ENCODE measurements at regions not wholly inside any gene's neighbourhood (a gene's known extent, or its start where the extent isn't known, plus 50 kb on each side); places are given as distances from the start of the nearest gene placed in this dataset.

DNA sequence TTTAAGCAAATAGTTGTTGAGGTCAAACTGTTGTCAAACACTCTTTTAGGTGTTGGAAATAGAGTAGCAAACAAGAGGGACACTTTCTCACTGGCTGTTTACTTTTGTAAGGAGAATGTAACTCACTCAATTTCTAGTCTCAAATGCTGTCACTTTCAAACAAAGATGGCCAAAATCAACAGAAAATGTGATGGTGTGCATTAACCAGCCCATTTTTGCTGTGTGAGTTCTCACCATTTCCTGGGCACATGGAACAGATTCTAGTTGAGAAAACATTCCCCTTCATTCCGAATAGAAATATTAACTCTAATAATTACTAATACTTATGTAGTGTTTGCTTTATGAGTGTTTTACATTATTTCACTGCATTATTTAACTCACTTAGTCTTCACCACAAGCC is 128.2 kb upstream of the XYLT1 start:
- TF ChIP-seq, protein P1, sequence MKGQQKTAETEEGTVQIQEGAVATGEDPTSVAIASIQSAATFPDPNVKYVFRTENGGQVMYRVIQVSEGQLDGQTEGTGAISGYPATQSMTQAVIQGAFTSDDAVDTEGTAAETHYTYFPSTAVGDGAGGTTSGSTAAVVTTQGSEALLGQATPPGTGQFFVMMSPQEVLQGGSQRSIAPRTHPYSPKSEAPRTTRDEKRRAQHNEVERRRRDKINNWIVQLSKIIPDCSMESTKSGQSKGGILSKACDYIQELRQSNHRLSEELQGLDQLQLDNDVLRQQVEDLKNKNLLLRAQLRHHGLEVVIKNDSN (IDR thresholded peaks at IDR 0.05): no peak
- TF ChIP-seq CREB1 (IDR thresholded peaks at IDR 0.05; ENCODE audit: low read depth) (no peak), EGR1 (IDR thresholded peaks at IDR 0.05) (no peak), FOXM1 (IDR thresholded peaks at IDR 0.05; ENCODE audit: borderline replicate concordance, low read depth) (no peak)

DNA sequence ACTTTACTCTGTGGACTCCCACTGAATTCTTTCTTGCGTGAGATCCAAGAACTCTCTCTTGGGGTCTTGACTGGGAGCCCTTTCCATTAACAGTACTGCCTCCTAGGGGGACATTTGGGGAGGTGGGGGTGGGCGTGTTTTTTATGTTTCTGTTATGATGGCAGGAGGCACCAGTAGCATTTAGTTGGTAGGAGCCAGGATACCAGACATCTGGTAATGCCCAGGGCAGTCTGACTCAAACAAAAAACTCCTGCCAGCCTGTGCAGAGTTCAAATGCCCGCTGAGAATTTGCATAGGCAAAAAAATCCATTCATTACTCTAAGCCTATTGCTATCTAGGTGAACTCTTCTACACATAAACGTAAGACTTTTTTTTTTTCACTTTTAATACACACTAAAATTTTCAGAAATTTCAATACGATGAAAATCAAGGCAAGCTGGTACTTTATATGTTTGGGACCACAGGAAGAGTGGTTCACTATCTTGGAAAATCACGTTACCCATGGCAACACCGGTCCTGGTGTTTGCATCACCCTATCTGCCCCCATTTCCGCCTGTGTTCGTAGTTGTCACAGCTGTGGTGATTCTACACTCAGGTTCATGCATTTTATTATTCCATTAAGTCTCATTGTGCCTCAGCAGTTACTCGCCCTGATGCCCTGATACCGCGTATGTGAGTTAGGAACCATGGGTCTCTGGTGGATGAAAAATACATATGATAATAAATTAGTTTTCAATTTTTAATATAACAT is 121.1 kb upstream of the XYLT1 start:
- TF ChIP-seq RAD21 (IDR thresholded peaks at IDR 0.05; ENCODE audit: low read depth): no peak
- no peak for TF ChIP-seq ZBTB7A (IDR thresholded peaks at IDR 0.05; ENCODE audit: low read depth)
- TF ChIP-seq EP300 (IDR thresholded peaks at IDR 0.05; ENCODE audit: borderline replicate concordance): no peak
- TF ChIP-seq YY1 (IDR thresholded peaks at IDR 0.05; ENCODE audit: low read depth): no peak
- no peak for TF ChIP-seq TAF1 (IDR thresholded peaks at IDR 0.05; ENCODE audit: low read depth)
- no peak for TF ChIP-seq CEBPB (IDR thresholded peaks at IDR 0.05)
- no peak for TF ChIP-seq TCF12 (IDR thresholded peaks at IDR 0.05; ENCODE audit: low read depth)
- TF ChIP-seq CREB1 (IDR thresholded peaks at IDR 0.05; ENCODE audit: low read depth): no peak
- no peak for TF ChIP-seq TEAD4 (IDR thresholded peaks at IDR 0.05)
- TF ChIP-seq FOXM1 (IDR thresholded peaks at IDR 0.05; ENCODE audit: borderline replicate concordance, low read depth): no peak
- TF ChIP-seq NFIC (IDR thresholded peaks at IDR 0.05): no peak
- TF ChIP-seq, protein P2, sequence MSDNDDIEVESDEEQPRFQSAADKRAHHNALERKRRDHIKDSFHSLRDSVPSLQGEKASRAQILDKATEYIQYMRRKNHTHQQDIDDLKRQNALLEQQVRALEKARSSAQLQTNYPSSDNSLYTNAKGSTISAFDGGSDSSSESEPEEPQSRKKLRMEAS (IDR thresholded peaks at IDR 0.05): no peak
- no peak for TF ChIP-seq EGR1 (IDR thresholded peaks at IDR 0.05)
- TF ChIP-seq, protein P1 (IDR thresholded peaks at IDR 0.05): no peak
- TF ChIP-seq, protein P3, sequence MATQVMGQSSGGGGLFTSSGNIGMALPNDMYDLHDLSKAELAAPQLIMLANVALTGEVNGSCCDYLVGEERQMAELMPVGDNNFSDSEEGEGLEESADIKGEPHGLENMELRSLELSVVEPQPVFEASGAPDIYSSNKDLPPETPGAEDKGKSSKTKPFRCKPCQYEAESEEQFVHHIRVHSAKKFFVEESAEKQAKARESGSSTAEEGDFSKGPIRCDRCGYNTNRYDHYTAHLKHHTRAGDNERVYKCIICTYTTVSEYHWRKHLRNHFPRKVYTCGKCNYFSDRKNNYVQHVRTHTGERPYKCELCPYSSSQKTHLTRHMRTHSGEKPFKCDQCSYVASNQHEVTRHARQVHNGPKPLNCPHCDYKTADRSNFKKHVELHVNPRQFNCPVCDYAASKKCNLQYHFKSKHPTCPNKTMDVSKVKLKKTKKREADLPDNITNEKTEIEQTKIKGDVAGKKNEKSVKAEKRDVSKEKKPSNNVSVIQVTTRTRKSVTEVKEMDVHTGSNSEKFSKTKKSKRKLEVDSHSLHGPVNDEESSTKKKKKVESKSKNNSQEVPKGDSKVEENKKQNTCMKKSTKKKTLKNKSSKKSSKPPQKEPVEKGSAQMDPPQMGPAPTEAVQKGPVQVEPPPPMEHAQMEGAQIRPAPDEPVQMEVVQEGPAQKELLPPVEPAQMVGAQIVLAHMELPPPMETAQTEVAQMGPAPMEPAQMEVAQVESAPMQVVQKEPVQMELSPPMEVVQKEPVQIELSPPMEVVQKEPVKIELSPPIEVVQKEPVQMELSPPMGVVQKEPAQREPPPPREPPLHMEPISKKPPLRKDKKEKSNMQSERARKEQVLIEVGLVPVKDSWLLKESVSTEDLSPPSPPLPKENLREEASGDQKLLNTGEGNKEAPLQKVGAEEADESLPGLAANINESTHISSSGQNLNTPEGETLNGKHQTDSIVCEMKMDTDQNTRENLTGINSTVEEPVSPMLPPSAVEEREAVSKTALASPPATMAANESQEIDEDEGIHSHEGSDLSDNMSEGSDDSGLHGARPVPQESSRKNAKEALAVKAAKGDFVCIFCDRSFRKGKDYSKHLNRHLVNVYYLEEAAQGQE (IDR thresholded peaks at IDR 0.05; ENCODE audit: low read depth): no peak

DNA sequence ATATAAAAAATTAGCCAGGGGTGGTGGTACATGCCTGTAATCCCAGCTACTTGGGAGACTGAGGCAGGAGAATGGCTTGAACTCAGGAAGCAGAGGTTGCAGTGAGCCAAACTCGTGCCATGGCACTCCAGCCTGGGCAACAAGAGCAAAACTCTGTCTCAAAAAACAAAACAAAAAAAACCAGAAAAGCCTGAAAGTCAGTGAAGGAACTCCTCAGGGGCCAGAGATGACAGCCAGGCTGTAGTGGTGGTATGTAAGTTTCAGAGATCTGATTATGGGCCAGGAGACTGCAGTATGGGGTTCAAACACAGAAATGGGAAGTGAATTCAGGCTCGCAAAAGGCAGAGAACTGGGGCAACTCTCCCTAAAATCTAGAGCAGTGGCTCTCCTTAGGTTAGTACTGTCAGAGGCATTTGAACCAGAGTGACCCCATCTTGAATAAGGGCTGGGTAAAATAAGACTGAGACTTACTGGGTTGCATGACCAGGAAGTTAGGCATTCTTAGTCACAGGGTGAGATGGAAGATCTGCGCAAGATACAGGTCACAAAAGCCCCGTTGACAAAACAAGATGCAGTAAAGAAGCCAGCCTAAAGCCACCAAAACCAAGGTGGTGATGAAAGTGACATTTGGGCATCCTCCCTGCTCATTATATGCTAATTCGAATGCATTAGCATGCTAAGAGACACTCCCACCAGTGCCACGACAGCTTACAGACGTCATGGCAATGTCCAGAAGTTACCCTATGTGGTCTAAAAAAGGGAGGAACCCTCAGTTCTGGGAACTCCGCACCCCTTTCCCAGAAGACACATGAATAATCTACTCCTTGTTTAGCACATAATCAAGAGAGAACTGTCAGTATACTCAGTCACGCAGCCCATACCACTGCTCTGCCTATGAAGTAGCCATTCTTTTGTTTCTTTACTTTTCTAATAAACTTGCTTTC is 120.2 kb upstream of the XYLT1 start:
- TF ChIP-seq CREB1 (IDR thresholded peaks at IDR 0.05; ENCODE audit: low read depth) (no peak), TEAD4 (IDR thresholded peaks at IDR 0.05) (no peak), EP300 (IDR thresholded peaks at IDR 0.05; ENCODE audit: borderline replicate concordance) (no peak), RAD21 (IDR thresholded peaks at IDR 0.05; ENCODE audit: low read depth) (no peak), FOXM1 (IDR thresholded peaks at IDR 0.05; ENCODE audit: borderline replicate concordance, low read depth) (no peak), NFIC (IDR thresholded peaks at IDR 0.05) (no peak), ZBTB7A (IDR thresholded peaks at IDR 0.05; ENCODE audit: low read depth) (no peak), CEBPB (IDR thresholded peaks at IDR 0.05) (no peak), TCF12 (IDR thresholded peaks at IDR 0.05; ENCODE audit: low read depth) (no peak), TAF1 (IDR thresholded peaks at IDR 0.05; ENCODE audit: low read depth) (no peak), EGR1 (IDR thresholded peaks at IDR 0.05) (no peak), YY1 (IDR thresholded peaks at IDR 0.05; ENCODE audit: low read depth) (no peak)
- TF ChIP-seq, protein P2 (IDR thresholded peaks at IDR 0.05): no peak
- TF ChIP-seq, protein P1 (IDR thresholded peaks at IDR 0.05): no peak
- TF ChIP-seq, protein P3 (IDR thresholded peaks at IDR 0.05; ENCODE audit: low read depth): no peak

DNA sequence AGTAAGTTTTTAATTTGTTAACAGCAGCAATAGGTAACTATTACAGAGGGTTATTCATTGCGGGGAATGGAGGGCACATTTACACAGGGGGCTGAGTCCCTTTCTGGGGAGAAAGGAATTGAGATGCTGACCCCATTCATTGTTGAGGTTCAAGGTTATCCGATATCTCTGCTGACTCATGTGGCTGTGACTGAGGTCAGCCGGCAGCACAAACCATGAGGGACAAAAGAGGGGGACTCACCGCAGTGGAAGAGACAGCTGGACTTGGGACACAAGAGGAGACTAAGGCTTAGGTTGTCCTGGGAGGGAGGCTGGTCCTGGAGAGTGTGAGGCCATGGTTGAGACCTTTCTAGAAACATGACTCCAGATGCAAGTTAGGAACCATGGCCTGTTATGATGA is 119.1 kb upstream of the XYLT1 start:
- TF ChIP-seq, protein P2 (IDR thresholded peaks at IDR 0.05): no peak
- TF ChIP-seq NFIC (IDR thresholded peaks at IDR 0.05) (no peak), EGR1 (IDR thresholded peaks at IDR 0.05) (no peak), TEAD4 (IDR thresholded peaks at IDR 0.05) (no peak), YY1 (IDR thresholded peaks at IDR 0.05; ENCODE audit: low read depth) (no peak), ZBTB7A (IDR thresholded peaks at IDR 0.05; ENCODE audit: low read depth) (no peak), EP300 (IDR thresholded peaks at IDR 0.05; ENCODE audit: borderline replicate concordance) (no peak), TCF12 (IDR thresholded peaks at IDR 0.05; ENCODE audit: low read depth) (no peak), FOXM1 (IDR thresholded peaks at IDR 0.05; ENCODE audit: borderline replicate concordance, low read depth) (no peak), TAF1 (IDR thresholded peaks at IDR 0.05; ENCODE audit: low read depth) (no peak), CEBPB (IDR thresholded peaks at IDR 0.05) (no peak), CREB1 (IDR thresholded peaks at IDR 0.05; ENCODE audit: low read depth) (no peak), RAD21 (IDR thresholded peaks at IDR 0.05; ENCODE audit: low read depth) (no peak)
- TF ChIP-seq, protein P3 (IDR thresholded peaks at IDR 0.05; ENCODE audit: low read depth): no peak
- TF ChIP-seq, protein P1 (IDR thresholded peaks at IDR 0.05): no peak

Data from Ishikawa (cell line).